SK-N-SH (cell line): ENCODE measurements at regions not wholly inside any gene's neighbourhood (a gene's known extent, or its start where the extent isn't known, plus 50 kb on each side); places are given as distances from the start of the nearest gene placed in this dataset.

ENCODE experiments used
- CTCF ChIA-PET: fragments of 300-600, 350-600 bp; formaldehyde crosslinking; extraction: SDS; loops from one replicate; lab custom pipeline; 2021; lab: Yijun Ruan, JAX
- POLR2A ChIA-PET: fragments of 350-600 bp; sonication (Branson Sonifier 250); formaldehyde crosslinking; extraction: SDS; loops from one replicate; lab custom pipeline; 2020; ENCODE audit warnings: antibody characterized with exemption, inconsistent platforms; lab: Yijun Ruan, JAX
- DNase-seq: peaks from one replicate; pipeline ENCODE4 v3.0.0; 2012
- H2AFZ ChIP-seq: fragments of 200-600 bp; sonication (generic); 2 replicates; pipeline ENCODE4 v1.8.1; 2016; ENCODE audit warnings: antibody characterized with exemption, mild to moderate bottlenecking, low read depth
- H3F3A ChIP-seq: fragments of 200-600 bp; sonication (generic); replicated peaks from 2 replicates; pipeline ENCODE3; 2016; ENCODE audit warnings: antibody characterized with exemption, mild to moderate bottlenecking; ENCODE audit not compliant: insufficient read depth
- H3K27ac ChIP-seq, 2 experiments: fragments of 200-500 bp in 1 of 2; fragments of 200-600 bp in 1 of 2; sonication (Bioruptor generic) in 1 of 2; sonication (generic), shearing (Covaris generic) in 1 of 2; 2 replicates each; pipeline versions ENCODE4 v1.5.1 to v1.6.1; 2014 to 2016; ENCODE audit warnings: low read depth in 2 of 2, inconsistent platforms in 1 of 2, low read length in 1 of 2, mild to moderate bottlenecking in 1 of 2, mixed read lengths in 1 of 2
- H3K27me3 ChIP-seq: fragments of 200-600 bp; sonication (generic), shearing (Covaris generic); 2 replicates; pipeline ENCODE4 v1.6.1; 2016; ENCODE audit warnings: mixed run types; ENCODE audit not compliant: insufficient read depth
- H3K36me3 ChIP-seq, 2 experiments: fragments of 200-500 bp in 1 of 2; fragments of 200-600 bp in 1 of 2; sonication (Bioruptor generic) in 1 of 2; sonication (generic) in 1 of 2; replicated peaks in 1 of 2; 2 replicates each; pipeline versions ENCODE3 to v1.5.1; 2014 to 2016; ENCODE audit warnings: low read length in 1 of 2, mild to moderate bottlenecking in 1 of 2; ENCODE audit not compliant: insufficient read depth in 2 of 2, control insufficient read depth in 1 of 2
- H3K4me1 ChIP-seq, 2 experiments: fragments of 200-500 bp in 1 of 2; fragments of 200-600 bp in 1 of 2; sonication (Bioruptor generic) in 1 of 2; sonication (generic), shearing (Covaris generic) in 1 of 2; 2 replicates each; pipeline versions ENCODE4 v1.5.1 to v1.6.1; 2014 to 2016; ENCODE audit warnings: low read depth in 1 of 2, low read length in 1 of 2, mixed run types in 1 of 2; ENCODE audit not compliant: insufficient read depth in 2 of 2, control insufficient read depth in 1 of 2
- H3K4me2 ChIP-seq: fragments of 200-600 bp; sonication (generic), shearing (Covaris generic); 2 replicates; pipeline ENCODE4 v1.6.1; 2017; ENCODE audit warnings: mixed run types
- H3K4me3 ChIP-seq, 2 experiments: fragments of 200-500 bp in 1 of 2; fragments of 200-600 bp in 1 of 2; sonication (Bioruptor generic) in 1 of 2; sonication (generic), shearing (Covaris generic) in 1 of 2; 2 replicates each; pipeline versions ENCODE4 v1.5.1 to v1.8.1; 2014 to 2016; ENCODE audit warnings: low read depth in 2 of 2, inconsistent platforms in 1 of 2, low read length in 1 of 2, mild to moderate bottlenecking in 1 of 2, mixed read lengths in 1 of 2, moderate library complexity in 1 of 2
- H3K79me2 ChIP-seq: fragments of 200-600 bp; sonication (generic); 2 replicates; pipeline ENCODE4 v1.8.1; 2017; ENCODE audit warnings: mild to moderate bottlenecking; ENCODE audit not compliant: insufficient read depth
- H3K9ac ChIP-seq: fragments of 200-600 bp; sonication (generic); 2 replicates; pipeline ENCODE4 v1.6.1; 2017; ENCODE audit warnings: mixed run types
- H3K9me2 ChIP-seq: fragments of 200-600 bp; sonication (generic); 2 replicates; pipeline ENCODE4 v1.6.1; 2017; ENCODE audit warnings: mixed run types
- H3K9me3 ChIP-seq: fragments of 200-600 bp; sonication (generic); 2 replicates; pipeline ENCODE4 v1.6.1; 2017; ENCODE audit warnings: mixed run types, mild to moderate bottlenecking, moderate library complexity
- H4K20me1 ChIP-seq: fragments of 200-600 bp; sonication (generic); 2 replicates; pipeline ENCODE4 v1.6.1; 2017; ENCODE audit warnings: mild to moderate bottlenecking, mixed run types; ENCODE audit not compliant: insufficient read depth
- EZH2phosphoT487 ChIP-seq: fragments of 200-600 bp; sonication (generic); IDR thresholded peaks from 2 replicates; pipeline ENCODE4 v1.6.1; 2017; ENCODE audit warnings: low read depth, mixed run types, mild to moderate bottlenecking, antibody characterized with exemption, moderate library complexity, borderline replicate concordance
- FOXJ3 ChIP-seq: sonication (generic); formaldehyde crosslinking; IDR thresholded peaks from 2 replicates; pipeline ENCODE4 v1.5.1; 2020; ENCODE audit warnings: mild to moderate bottlenecking, missing genetic modification reagents
- FOXM1 ChIP-seq: IDR thresholded peaks from 2 replicates; pipeline ENCODE4 v1.4.0; 2012; ENCODE audit warnings: low read depth, mild to moderate bottlenecking
- GABPA ChIP-seq: IDR thresholded peaks from 2 replicates; pipeline ENCODE4 v1.4.0; 2012; ENCODE audit warnings: low read depth, mild to moderate bottlenecking
- GATA2 ChIP-seq: sonication (generic); formaldehyde crosslinking; IDR thresholded peaks from 2 replicates; pipeline ENCODE4 v1.5.0; 2020; ENCODE audit warnings: mild to moderate bottlenecking, missing genetic modification reagents
- MEF2A ChIP-seq: IDR thresholded peaks from 2 replicates; pipeline ENCODE4 v1.4.0; 2012; ENCODE audit warnings: low read depth, borderline replicate concordance
- MXI1 ChIP-seq: IDR thresholded peaks from 2 replicates; pipeline ENCODE4 v1.6.1; 2012; ENCODE audit warnings: mild to moderate bottlenecking, low read depth, low read length, improper control_type of control experiment
- PBX3 ChIP-seq: IDR thresholded peaks from 2 replicates; pipeline ENCODE4; 2012
- POLR2AphosphoS5 ChIP-seq: IDR thresholded peaks from 2 replicates; pipeline ENCODE4 v1.6.1; 2012; ENCODE audit warnings: low read depth, low read length
- RCOR1 ChIP-seq: fragments of 150-350 bp; IDR thresholded peaks from 2 replicates; pipeline ENCODE4 v1.6.1; 2017; ENCODE audit warnings: antibody characterized with exemption, low read length
- RFX5 ChIP-seq: IDR thresholded peaks from 2 replicates; pipeline ENCODE4 v1.6.1; 2012; ENCODE audit warnings: mild to moderate bottlenecking, improper control_type of control experiment, low read length
- RXRA ChIP-seq: IDR thresholded peaks from 2 replicates; pipeline ENCODE4 v1.4.0; 2012; ENCODE audit warnings: low read depth, mild to moderate bottlenecking, borderline replicate concordance
- SIN3A ChIP-seq: IDR thresholded peaks from 2 replicates; pipeline ENCODE4 v1.6.1; 2012; ENCODE audit warnings: low read depth, mild to moderate bottlenecking, low read length, moderate library complexity, borderline replicate concordance
- USF1 ChIP-seq: IDR thresholded peaks from 2 replicates; pipeline ENCODE4 v1.4.0; 2012; ENCODE audit warnings: low read depth, borderline replicate concordance
- USF2 ChIP-seq: fragments of 150-350 bp; IDR thresholded peaks from 2 replicates; pipeline ENCODE4 v1.6.1; 2017; ENCODE audit warnings: antibody characterized with exemption, low read length, low read depth, borderline replicate concordance
- WGBS: methylation state at CpG from one replicate; pipeline ENCODE4 v1.1.6; 2017; ENCODE audit warnings: low lambda C conversion rate; 5-methylcytosine and 5-hydroxymethylcytosine counted together

DNA sequence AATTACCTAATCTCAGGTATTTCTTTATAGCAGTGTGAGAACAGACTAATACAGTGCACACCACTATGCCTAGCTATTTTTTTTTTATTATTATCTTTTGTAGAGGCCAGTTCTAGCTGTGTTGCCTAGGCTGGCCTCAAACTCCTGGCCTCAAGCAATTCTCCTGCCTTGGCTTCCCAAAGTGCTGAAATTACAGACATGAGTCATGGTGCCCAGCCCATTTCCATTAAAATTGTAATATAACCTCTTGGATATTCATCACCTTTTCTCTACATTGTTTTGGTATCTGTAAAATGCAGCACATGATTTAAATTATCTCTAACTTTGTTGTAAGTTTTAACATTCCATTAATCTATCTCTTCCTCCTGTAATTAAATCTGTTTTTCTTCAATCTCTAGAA is 2052.9 kb downstream of the ARAP2 start:
- Histone ChIP-seq H3K9me2 (no peaks in the 10 kb centered on the region), H3K4me1 (no peaks in the 10 kb centered on the region), H3K27me3 (no peaks in the 10 kb centered on the region), H3K36me3 (no peaks in the 10 kb centered on the region), H4K20me1 (no peaks in the 10 kb centered on the region), H3F3A (no peaks in the 10 kb centered on the region), H3K27ac (no peak overlapping the region), H2AFZ (no peak overlapping the region), H3K9me3 (no peaks in the 10 kb centered on the region), H3K9ac (no peak overlapping the region), H3K79me2 (no peaks in the 10 kb centered on the region), H3K4me3 (no peak overlapping the region), H3K4me2 (no peak overlapping the region)
- ChIA-PET CTCF (interaction anchor here (1.3 kb wide), 1 partner anchor 13 kb away, joined by 3 read pairs; no protein-coding TSS in a partner anchor), POLR2A (no interaction called here)
- no peak for TF ChIP-seq GABPA
- TF ChIP-seq SIN3A = no peak
- no peak for TF ChIP-seq MXI1
- no peak for TF ChIP-seq RXRA
- no peak for TF ChIP-seq RCOR1
- no peak for TF ChIP-seq USF1
- TF ChIP-seq RFX5 = no peak
- TF ChIP-seq USF2 = no peak
- TF ChIP-seq MEF2A = no peak
- no peak for TF ChIP-seq FOXM1
- no peak for TF ChIP-seq FOXJ3 (CRISPR knock-in tag)
- no peak for DNase-seq

GRCh38 chr4:34193451-34194154 is 2050.7 kb downstream of the ARAP2 start:
- WGBS = 38% methylated on average over 5 of the region's 5 CpGs
- Histone ChIP-seq H3K79me2 (no peaks in the 10 kb centered on the region), H3F3A (no peaks in the 10 kb centered on the region), H3K9me3 (no peaks in the 10 kb centered on the region), H3K36me3 (no peaks in the 10 kb centered on the region), H3K4me2 (no peak overlapping the region), H3K27ac (no peak overlapping the region), H2AFZ (no peak overlapping the region), H4K20me1 (no peaks in the 10 kb centered on the region), H3K4me3 (no peak overlapping the region), H3K4me1 (no peaks in the 10 kb centered on the region), H3K9ac (no peak overlapping the region), H3K9me2 (no peaks in the 10 kb centered on the region), H3K27me3 (no peaks in the 10 kb centered on the region)
- POLR2A ChIA-PET = no interaction called here
- DNase-seq = no peak
- TF ChIP-seq EZH2phosphoT487 (no peak), GATA2 (CRISPR knock-in tag) (no peak), PBX3 (no peak), POLR2AphosphoS5 (no peak)
- CTCF ChIA-PET = no interaction called here
